Lung (tissue), 11 donors: ENCODE measurements at regions not wholly inside any gene's neighbourhood (a gene's known extent, or its start where the extent isn't known, plus 50 kb on each side); places are given as distances from the start of the nearest gene placed in this dataset.

Source experiments
- ATAC-seq: fragments of 200-7000 bp; cut with Tn5 transposase; one replicate; pipeline ENCODE4 v1.9.1; 2020; ENCODE audit warnings: moderate number of reproducible peaks; ENCODE audit not compliant: insufficient read depth, low FRiP score
- DNase-seq, 3 donors: peaks; one replicate each; pipeline ENCODE4 v3.0.0-alpha.2; 2013 to 2017
- H3K27ac ChIP-seq, 2 donors: one replicate each; pipeline ENCODE4 v1.5.1; 2013; ENCODE audit warnings: mild to moderate bottlenecking in 2 of 2, moderate library complexity in 2 of 2, control low read depth in 1 of 2, inconsistent platforms in 1 of 2, low read depth in 1 of 2, low read length in 1 of 2
- H3K27me3 ChIP-seq, 3 donors: one replicate each; pipeline ENCODE4 v1.5.1; 2013; ENCODE audit warnings: low read length in 2 of 3; ENCODE audit not compliant: control insufficient read depth in 3 of 3, insufficient read depth in 3 of 3
- H3K36me3 ChIP-seq, 4 donors: one replicate each; pipeline ENCODE4 v1.5.1; 2013; ENCODE audit warnings: low read length in 4 of 4, mild to moderate bottlenecking in 1 of 4, moderate library complexity in 1 of 4; ENCODE audit not compliant: control insufficient read depth in 4 of 4, insufficient read depth in 4 of 4
- H3K4me1 ChIP-seq, 5 donors: one replicate each; pipeline ENCODE4 v1.5.1; 2013; ENCODE audit warnings: low read length in 5 of 5, mild to moderate bottlenecking in 2 of 5, moderate library complexity in 1 of 5; ENCODE audit not compliant: control insufficient read depth in 5 of 5, insufficient read depth in 5 of 5
- H3K4me3 ChIP-seq: one replicate; pipeline ENCODE4 v1.5.1; 2013; ENCODE audit warnings: mild to moderate bottlenecking, control low read depth, moderate library complexity
- H3K9ac ChIP-seq, 2 donors: one replicate each; pipeline ENCODE4 v1.5.1; 2013; ENCODE audit warnings: low read length in 2 of 2, control low read depth in 1 of 2; ENCODE audit not compliant: insufficient read depth in 1 of 2
- H3K9me3 ChIP-seq, 4 donors: one replicate each; pipeline ENCODE4 v1.5.1; 2013; ENCODE audit warnings: low read length in 3 of 4, mild to moderate bottlenecking in 1 of 4, moderate library complexity in 1 of 4; ENCODE audit not compliant: control insufficient read depth in 4 of 4, insufficient read depth in 3 of 4
- CTCF ChIP-seq: IDR thresholded peaks from 2 replicates; pipeline ENCODE4 v1.5.1; 2012; ENCODE audit warnings: mild to moderate bottlenecking; ENCODE audit errors: control extremely low read depth, extremely low read depth
- WGBS, 2 donors: extraction: QIAGEN DNeasy Blood & Tissue Kit; methylation state at CpG; one replicate each; pipeline ENCODE4 v1.1.7; 2013; 5-methylcytosine and 5-hydroxymethylcytosine counted together
- donor health status: control.
- donor health status: control.
- donor health status: Bipolar disorder and iron deficiency.
- donor health status: healthy.
- donor health status: DM: yes; HTN: yes; CAD: no.

- H3K9ac ChIP-seq = no peak overlapping the region
Observed at GRCh38 chr12:93163260-93164036, 214.3 kb upstream of the NUDT4 start.

GRCh38 chr12:93164103-93164880 is 213.4 kb upstream of the NUDT4 start:
- 86 to 88% methylated on average over 5 of the region's 5 CpGs for WGBS, 2 donors
- H3K4me3 ChIP-seq = no peak overlapping the region
- H3K27ac ChIP-seq = no peak overlapping the region
- TF ChIP-seq CTCF = no peak
- ATAC-seq = no peak
- H3K9ac ChIP-seq = no peak overlapping the region
- H3K36me3 ChIP-seq = no peaks in the 10 kb centered on the region
- H3K27me3 ChIP-seq = no peaks in the 10 kb centered on the region
- no peaks in the 10 kb centered on the region for H3K9me3 ChIP-seq
- no peak for DNase-seq
- H3K4me1 ChIP-seq = peaks cover 0 to 17% (median 2%) of the 10 kb centered on the region in 5 donors

More at GRCh38 chr12:93163260-93164036, 214.3 kb upstream of the NUDT4 start:
- Histone ChIP-seq H3K4me3 (no peak overlapping the region), H3K27me3 (no peaks in the 10 kb centered on the region), H3K27ac (no peak overlapping the region), H3K4me1 (peaks cover 0 to 17% (median 2%) of the 10 kb centered on the region in 5 donors), H3K36me3 (no peaks in the 10 kb centered on the region), H3K9me3 (no peaks in the 10 kb centered on the region)
- ATAC-seq (no peak), DNase-seq (no peak)
- 80 to 84% methylated on average over 4 of the region's 4 CpGs for WGBS, 2 donors
- TF ChIP-seq CTCF = no peak

- Histone ChIP-seq H3K9me3 (no peaks in the 10 kb centered on the region), H3K4me3 (no peak overlapping the region), H3K27ac (peak overlapping the region in 1 of 2 donors; percentile 35), H3K9ac (no peak overlapping the region), H3K36me3 (no peaks in the 10 kb centered on the region), H3K27me3 (no peaks in the 10 kb centered on the region), H3K4me1 (peaks cover 0 to 18% (median 2%) of the 10 kb centered on the region in 5 donors)
- ATAC-seq (no peak), DNase-seq (no peak)
- TF ChIP-seq CTCF = no peak
- 75 to 86% methylated on average over 4 of the region's 4 CpGs for WGBS, 2 donors
Observed at GRCh38 chr12:93165384-93165932, 212.3 kb upstream of the NUDT4 start.
